ENCODE measurements at regions not wholly inside any gene's neighbourhood (a gene's known extent, or its start where the extent isn't known, plus 50 kb on each side); places are given as distances from the start of the nearest gene placed in this dataset.

DNA sequence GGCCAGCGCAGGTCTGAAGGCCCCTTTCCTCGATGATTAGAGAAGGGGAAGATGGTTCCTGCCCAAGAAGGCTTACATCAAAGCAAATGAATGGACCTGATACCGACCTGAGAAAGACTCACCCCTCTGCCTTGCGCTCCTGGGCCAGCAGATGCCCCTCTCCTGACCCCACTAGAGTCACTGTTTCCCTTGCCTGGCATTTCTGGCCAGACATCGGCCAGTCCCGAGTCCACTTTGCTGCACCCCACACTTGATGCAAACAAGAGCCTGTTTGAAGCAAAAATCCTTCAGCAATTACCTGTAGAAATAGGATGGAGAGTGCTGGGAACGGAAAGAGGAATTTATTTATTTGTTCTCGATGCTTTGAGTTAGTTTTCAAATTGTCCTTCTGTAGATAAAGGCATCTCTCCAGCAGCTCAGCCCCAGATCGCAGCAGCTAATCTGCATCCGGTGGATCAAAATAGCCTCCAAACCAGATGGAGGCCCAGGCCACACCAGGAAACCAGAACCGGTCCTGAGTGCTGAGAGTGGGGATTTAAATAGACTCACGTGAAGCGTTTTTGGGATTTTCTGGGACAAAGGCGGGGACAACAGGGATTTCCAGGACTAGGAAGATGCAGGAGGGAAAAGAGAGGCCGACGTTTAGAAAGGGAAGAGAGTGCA is 148.6 kb downstream of the TRIM29 start:
- no peaks in the 10 kb centered on the region for H3K36me3 ChIP-seq
- peaks cover 13% of the 10 kb centered on the region for H3K4me1 ChIP-seq
- no peaks in the 10 kb centered on the region for H3K27me3 ChIP-seq
- DNase-seq (ENCODE audit: extremely low spot score in 2 of 2): no peak
- no peak overlapping the region for H3K4me3 ChIP-seq
- no peak for TF ChIP-seq POLR2A (IDR thresholded peaks at IDR 0.05)
- no peak for TF ChIP-seq CTCF (IDR thresholded peaks at IDR 0.05)
- TF ChIP-seq POLR2AphosphoS5 (IDR thresholded peaks at IDR 0.05; ENCODE audit: insufficient read depth in 1 of 2, low read depth in 1 of 2): no peak
- no peaks in the 10 kb centered on the region for H3K9me3 ChIP-seq
- no peak overlapping the region for H3K27ac ChIP-seq
- intact Hi-C loops (cut with DNase I): no loop called here

DNA sequence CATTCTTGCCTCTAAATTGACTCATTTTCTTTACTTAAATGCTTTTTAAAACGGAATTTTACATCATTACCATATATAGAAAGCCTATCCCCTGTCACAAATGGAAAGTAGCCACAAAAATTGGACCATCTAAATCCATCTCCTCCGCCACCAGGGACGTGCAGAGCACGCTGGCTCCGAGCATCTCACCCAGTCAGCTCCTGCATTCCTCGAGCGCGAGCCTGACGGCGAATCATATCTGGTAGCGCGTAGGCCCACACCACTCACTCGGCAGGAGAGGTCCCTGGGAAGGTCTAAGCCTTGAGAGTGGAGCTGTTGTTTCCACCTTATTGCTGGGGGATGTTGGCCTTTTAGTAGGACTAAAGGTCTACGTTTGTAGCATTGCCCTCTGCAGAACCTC is 152.4 kb downstream of the TRIM29 start:
- H3K36me3 ChIP-seq: no peaks in the 10 kb centered on the region
- DNase-seq (ENCODE audit: extremely low spot score in 2 of 2): no peak
- TF ChIP-seq POLR2A (IDR thresholded peaks at IDR 0.05): no peak
- no peak for TF ChIP-seq POLR2AphosphoS5 (IDR thresholded peaks at IDR 0.05; ENCODE audit: insufficient read depth in 1 of 2, low read depth in 1 of 2)
- no peak for TF ChIP-seq CTCF (IDR thresholded peaks at IDR 0.05)
- intact Hi-C loops (cut with DNase I): no loop called here
- no peak overlapping the region for H3K4me3 ChIP-seq
- no peak overlapping the region for H3K27ac ChIP-seq
- peaks cover under 1% of the 10 kb centered on the region for H3K4me1 ChIP-seq
- no peaks in the 10 kb centered on the region for H3K9me3 ChIP-seq
- H3K27me3 ChIP-seq: no peaks in the 10 kb centered on the region

- no peak for TF ChIP-seq POLR2AphosphoS5 (IDR thresholded peaks at IDR 0.05; ENCODE audit: insufficient read depth in 1 of 2, low read depth in 1 of 2)
- TF ChIP-seq CTCF (IDR thresholded peaks at IDR 0.05): no peak
- no peak for TF ChIP-seq POLR2A (IDR thresholded peaks at IDR 0.05)
- Histone ChIP-seq H3K27ac (no peak overlapping the region), H3K27me3 (no peaks in the 10 kb centered on the region), H3K9me3 (no peaks in the 10 kb centered on the region), H3K4me1 (no peaks in the 10 kb centered on the region), H3K36me3 (no peaks in the 10 kb centered on the region), H3K4me3 (no peak overlapping the region)
- intact Hi-C loops (cut with DNase I): no loop called here
- no peak for DNase-seq (ENCODE audit: extremely low spot score in 2 of 2)
Measured at GRCh38 chr11:119983816-119984215, 154.1 kb downstream of the TRIM29 start.

GRCh38 chr11:119983240-119983732 is 154.6 kb downstream of the TRIM29 start:
- Histone ChIP-seq H3K4me3 (no peak overlapping the region), H3K27ac (no peak overlapping the region), H3K27me3 (no peaks in the 10 kb centered on the region), H3K36me3 (no peaks in the 10 kb centered on the region), H3K4me1 (no peaks in the 10 kb centered on the region), H3K9me3 (no peaks in the 10 kb centered on the region)
- intact Hi-C loops (cut with DNase I): no loop called here
- no peak for DNase-seq (ENCODE audit: extremely low spot score in 2 of 2)
- no peak for TF ChIP-seq CTCF (IDR thresholded peaks at IDR 0.05)
- TF ChIP-seq POLR2A (IDR thresholded peaks at IDR 0.05): no peak
- TF ChIP-seq POLR2AphosphoS5 (IDR thresholded peaks at IDR 0.05; ENCODE audit: insufficient read depth in 1 of 2, low read depth in 1 of 2): no peak

DNA sequence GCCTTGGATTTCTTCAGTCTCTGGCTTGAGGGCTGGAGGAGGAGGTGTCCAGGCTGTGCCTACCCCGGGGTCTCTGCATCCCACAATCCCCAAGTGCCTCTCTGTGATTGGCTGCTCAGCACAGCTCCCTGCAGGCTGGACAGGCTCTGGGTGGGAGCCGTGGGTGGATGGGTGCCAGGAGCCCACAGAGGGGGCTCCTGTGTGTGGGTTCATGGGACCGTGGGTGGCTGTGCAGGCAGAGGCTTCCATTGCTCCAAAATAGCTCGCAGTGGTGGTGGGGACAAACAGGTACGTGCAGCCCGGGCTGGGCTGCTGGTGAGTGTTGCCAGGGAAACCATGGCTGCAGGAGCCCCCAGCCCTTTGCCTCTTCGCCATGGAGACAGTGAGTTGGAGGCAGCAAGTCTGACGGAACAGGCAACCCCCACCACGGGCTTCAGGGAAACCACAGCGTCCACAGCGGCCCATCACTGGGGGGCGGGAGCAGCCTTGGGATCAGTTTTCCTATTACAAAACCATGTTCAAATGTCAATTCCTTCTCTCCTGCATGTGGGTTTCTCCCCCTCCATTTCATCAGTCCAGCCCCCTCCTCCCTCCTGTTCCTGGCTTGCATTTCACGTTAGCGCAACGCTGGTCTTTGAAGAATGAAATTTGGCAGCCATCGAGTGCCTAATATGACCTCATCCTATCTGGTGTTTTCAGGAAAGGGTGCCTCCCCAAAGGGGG is 155.2 kb downstream of the TRIM29 start:
- TF ChIP-seq POLR2A (IDR thresholded peaks at IDR 0.05): no peak

More for the DNA sequence above, 155.2 kb downstream of the TRIM29 start:
- Histone ChIP-seq H3K27ac (no peak overlapping the region), H3K36me3 (no peaks in the 10 kb centered on the region), H3K27me3 (no peaks in the 10 kb centered on the region), H3K9me3 (no peaks in the 10 kb centered on the region), H3K4me3 (no peak overlapping the region), H3K4me1 (no peaks in the 10 kb centered on the region)
- DNase-seq (ENCODE audit: extremely low spot score in 2 of 2): no peak
- intact Hi-C loops (cut with DNase I): no loop called here
